K562 (cell line): ENCODE measurements at regions not wholly inside any gene's neighbourhood (a gene's known extent, or its start where the extent isn't known, plus 50 kb on each side); places are given as distances from the start of the nearest gene placed in this dataset.

Source experiments
- ATAC-seq: fragments of 200-7000 bp; cut with Tn5 transposase; 3 replicates; pipeline ENCODE4 v1.9.1; 2020; ENCODE audit warnings: moderate library complexity
- BruUV-seq: library from RNA; stranded (reverse); fragments of 400-500 nt; replicated peaks from 2 replicates; lab custom pipeline; 2021; lab: Mats Ljungman, UMichigan
- CTCF ChIA-PET: fragments of 300-600 bp; formaldehyde crosslinking; extraction: SDS; loops from one replicate; lab custom pipeline; 2021; ENCODE audit warnings: low intra/inter-chr PET ratio; lab: Yijun Ruan, JAX
- POLR2A ChIA-PET: fragments of 300-600, 350-650 bp; sonication (Branson Sonifier 250); formaldehyde crosslinking; extraction: SDS; loops from one replicate; lab custom pipeline; 2021; ENCODE audit warnings: antibody characterized with exemption, inconsistent platforms; lab: Yijun Ruan, JAX
- DNase-seq, 4 experiments: peaks; one replicate each; pipeline versions ENCODE4 v3.0.0 to v3.0.0-alpha.2; 2011 to 2018; ENCODE audit warnings: low spot score in 3 of 4, mixed read lengths in 3 of 4; ENCODE audit errors: extremely low read depth in 1 of 4
- FAIRE-seq: peaks from 2 replicates; lab custom pipeline; 2011; peaks lifted over from hg19 to GRCh38; lab: Jason Lieb, UNC
- H2AFZ ChIP-seq: 2 replicates; pipeline ENCODE4 v1.6.0; 2011; ENCODE audit warnings: low read depth, low read length, control low read depth, inconsistent platforms
- H3K27ac ChIP-seq: fragments of 200-600 bp; 3 replicates; pipeline ENCODE4 v1.8.0; 2011; ENCODE audit warnings: low read depth, mild to moderate bottlenecking, control low read depth, inconsistent platforms, low read length, moderate library complexity, mixed read lengths; ENCODE audit errors: extremely low read depth
- H3K27me3 ChIP-seq, 2 experiments: fragments of 300-600 bp in 1 of 2; 2 replicates in 1 of 2; 3 replicates in 1 of 2; pipeline versions ENCODE4 v1.6.0 to v1.8.0; 2011; ENCODE audit warnings: inconsistent platforms in 2 of 2, low read length in 2 of 2, mild to moderate bottlenecking in 1 of 2, mixed read lengths in 1 of 2, moderate library complexity in 1 of 2; ENCODE audit not compliant: control insufficient read depth in 2 of 2, insufficient read depth in 2 of 2
- H3K36me3 ChIP-seq: fragments of 300-600 bp; 3 replicates; pipeline ENCODE4 v1.8.0; 2011; ENCODE audit warnings: mild to moderate bottlenecking, low read length, inconsistent platforms; ENCODE audit not compliant: control insufficient read depth, insufficient read depth
- H3K4me1 ChIP-seq, 2 experiments: fragments of 200-600 bp in 1 of 2; replicated peaks in 1 of 2; 2 replicates in 1 of 2; 3 replicates in 1 of 2; pipeline versions ENCODE4 v1.5.1 to v1.8.0; 2011; ENCODE audit warnings: inconsistent platforms in 2 of 2, low read length in 2 of 2, mild to moderate bottlenecking in 1 of 2, mixed read lengths in 1 of 2, moderate library complexity in 1 of 2; ENCODE audit not compliant: control insufficient read depth in 2 of 2, insufficient read depth in 2 of 2
- H3K4me2 ChIP-seq: 2 replicates; pipeline ENCODE4 v1.6.1; 2011; ENCODE audit warnings: low read length, control low read depth, inconsistent platforms, mixed read lengths; ENCODE audit not compliant: insufficient read depth
- H3K4me3 ChIP-seq: fragments of 200-600 bp; sonication (generic), shearing (Covaris generic); 2 replicates; pipeline ENCODE4 v1.5.1; 2016; ENCODE audit warnings: control low read depth, inconsistent platforms
- H3K79me2 ChIP-seq: fragments of 200-600 bp; 3 replicates; pipeline ENCODE4 v1.8.0; 2011; ENCODE audit warnings: low read length, inconsistent platforms; ENCODE audit not compliant: control insufficient read depth, insufficient read depth
- H3K9ac ChIP-seq, 2 experiments: 2 replicates each; pipeline versions ENCODE4 v1.6.0 to v1.6.1; 2011; ENCODE audit warnings: low read depth in 2 of 2, low read length in 2 of 2, control low read depth in 1 of 2, inconsistent platforms in 1 of 2, mild to moderate bottlenecking in 1 of 2, mixed read lengths in 1 of 2; ENCODE audit not compliant: insufficient read depth in 1 of 2
- H3K9me1 ChIP-seq: one replicate; pipeline ENCODE4 v1.6.0; 2011; ENCODE audit warnings: inconsistent platforms, mild to moderate bottlenecking, low read length, moderate library complexity; ENCODE audit not compliant: control insufficient read depth, insufficient read depth
- H3K9me3 ChIP-seq: replicated peaks from 2 replicates; pipeline ENCODE4 v1.5.1; 2011; ENCODE audit warnings: low read depth, low read length, inconsistent platforms; ENCODE audit not compliant: control insufficient read depth, insufficient read depth
- H4K20me1 ChIP-seq: replicated peaks from 2 replicates; pipeline ENCODE4 v1.6.1; 2011; ENCODE audit warnings: low read length, inconsistent platforms, mixed read lengths; ENCODE audit not compliant: control insufficient read depth, insufficient read depth
- E4F1 ChIP-seq: fragments of 250-450 bp; sonication (Bioruptor Pico); IDR thresholded peaks from 2 replicates; pipeline ENCODE4 v1.5.0; 2021; ENCODE audit warnings: mild to moderate bottlenecking, borderline replicate concordance
- ETS1 ChIP-seq: conservative IDR thresholded peaks from 2 replicates; pipeline ENCODE4 v1.6.1; 2011; ENCODE audit warnings: low read depth, mild to moderate bottlenecking, low read length; ENCODE audit not compliant: control insufficient read depth
- SMAD3 ChIP-seq: fragments of 450-650 bp; formaldehyde crosslinking; conservative IDR thresholded peaks from 2 replicates; pipeline ENCODE4 v1.4.0; 2020; ENCODE audit warnings: mild to moderate bottlenecking
- ZBTB17 ChIP-seq: fragments of 450-650 bp; formaldehyde crosslinking; IDR thresholded peaks from 2 replicates; pipeline ENCODE4 v1.4.0; 2020; ENCODE audit warnings: mild to moderate bottlenecking
- WGBS: fragments of 100-300 bp; shearing (Covaris generic); methylation state at CpG from one replicate; pipeline ENCODE4 v1.1.6; 2016; ENCODE audit warnings: low coverage, mixed read lengths; ENCODE audit not compliant: insufficient coverage; ENCODE audit errors: missing lambda C conversion rate; 5-methylcytosine and 5-hydroxymethylcytosine counted together
- in situ Hi-C: fragments of 300-500 bp; cut with MboI; formaldehyde crosslinking; loops from 4 replicates; pipeline ENCODE4 v1.15.0; 2018; ENCODE audit warnings: inconsistent platforms, mixed read lengths
- intact Hi-C: fragments of 100-400 bp; cut with micrococcal nuclease; formaldehyde crosslinking; loops from 2 replicates; pipeline ENCODE4 v1.14.2; 2022

- Histone ChIP-seq H3K9me1 (no peaks in the 10 kb centered on the region), H3K36me3 (no peaks in the 10 kb centered on the region), H3K4me2 (no peak overlapping the region), H2AFZ (no peak overlapping the region), H3K79me2 (no peaks in the 10 kb centered on the region), H4K20me1 (no peaks in the 10 kb centered on the region), H3K27ac (no peak overlapping the region), H3K27me3 (no peaks in the 10 kb centered on the region; a peak in 1 of 5 replicates), H3K9me3 (no peaks in the 10 kb centered on the region), H3K4me3 (no peak overlapping the region), H3K4me1 (no peaks in the 10 kb centered on the region), H3K9ac (no peak overlapping the region)
- ATAC-seq: no peak
- no TSS peak for BruUV-seq
- TF ChIP-seq E4F1 (CRISPR knock-in tag) (no peak), ETS1 (no peak), SMAD3 (CRISPR knock-in tag) (no peak), ZBTB17 (CRISPR knock-in tag) (no peak)
- in situ Hi-C loops (no loop called here), intact Hi-C loops (no loop called here)
- FAIRE-seq: no peak
- DNase-seq: no peak
- WGBS: under 1% methylated on average over 13 of the region's 13 CpGs
- POLR2A ChIA-PET: interaction anchor here (0.6 kb wide), 1 partner anchor 109 kb away, joined by 3 read pairs; no protein-coding TSS in a partner anchor
- CTCF ChIA-PET: no interaction called here
Observed at GRCh38 chr11:112723676-112724495, 237.3 kb upstream of the NCAM1 start.
